Urothelium cell line (cell line): ENCODE measurements at regions not wholly inside any gene's neighbourhood (a gene's known extent, or its start where the extent isn't known, plus 50 kb on each side); places are given as distances from the start of the nearest gene placed in this dataset.

Source experiments
- DNase-seq: peaks from one replicate; pipeline ENCODE4 v3.0.0; 2011; ENCODE audit warnings: low spot score, mixed read lengths
- FAIRE-seq: peaks from 2 replicates; lab custom pipeline; 2011; peaks lifted over from hg19 to GRCh38; lab: Jason Lieb, UNC

DNA sequence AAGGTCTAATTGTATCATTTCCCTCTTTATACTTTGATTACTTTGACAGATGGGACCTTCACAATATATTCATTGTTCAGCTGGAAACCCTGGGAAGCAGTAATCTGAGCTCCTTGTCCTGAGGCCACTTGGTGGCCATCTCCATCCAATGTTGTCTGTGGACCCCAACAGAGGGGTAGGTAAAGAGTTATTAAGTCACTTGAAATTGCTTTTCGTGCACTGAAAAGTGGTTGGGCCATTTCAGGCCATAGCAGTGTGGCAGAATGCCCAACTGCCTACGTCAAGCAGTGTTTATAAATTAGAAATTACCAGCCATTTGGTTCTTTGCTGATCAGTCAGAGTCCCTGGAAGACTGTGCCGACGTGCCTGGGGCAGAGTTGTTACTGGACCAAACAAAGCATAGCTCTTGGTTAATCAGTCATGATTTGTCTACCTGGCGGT is 308.3 kb upstream of the USP25 start:
- FAIRE-seq (no peak), DNase-seq (no peak)

DNA sequence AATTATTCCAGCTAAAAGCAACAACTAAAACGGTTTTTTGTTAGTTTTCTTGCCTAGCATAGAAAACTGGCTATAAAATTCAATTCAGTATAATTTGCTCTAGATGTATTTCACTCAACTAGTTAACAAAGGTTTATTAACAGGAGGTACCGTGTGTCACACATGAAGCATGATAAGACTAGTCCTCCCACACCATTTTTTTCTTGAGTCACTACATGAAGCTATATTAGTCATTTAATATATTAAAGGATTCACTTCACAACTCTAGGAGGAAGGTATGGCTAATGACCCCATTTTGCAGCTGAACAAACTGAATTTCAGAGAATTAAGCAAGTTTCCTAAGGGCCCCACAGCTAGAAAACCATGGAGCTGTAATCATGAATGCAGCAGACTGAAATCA is 307.8 kb upstream of the USP25 start:
- DNase-seq, result no peak
- FAIRE-seq, result no peak

DNA sequence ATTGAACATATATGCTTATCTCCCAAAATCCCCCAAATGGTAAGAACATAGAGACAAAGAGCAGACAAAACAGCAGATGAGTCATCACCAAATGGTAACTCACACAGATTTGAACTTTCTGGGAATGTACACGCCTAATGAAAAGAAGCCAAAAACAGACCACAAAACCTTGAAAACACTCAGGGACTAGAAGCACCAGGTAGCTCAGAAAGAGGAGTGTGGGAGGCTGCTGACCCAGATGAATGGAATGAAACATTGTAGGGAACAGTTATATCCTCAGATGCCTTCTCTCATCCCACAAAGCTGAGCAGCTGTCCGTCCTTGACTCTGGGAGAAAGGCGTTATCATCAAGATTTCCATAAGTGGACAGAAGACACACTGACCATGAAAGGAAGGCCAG is 307.0 kb upstream of the USP25 start:
- DNase-seq (peak; percentile 76), FAIRE-seq (no peak)

DNA sequence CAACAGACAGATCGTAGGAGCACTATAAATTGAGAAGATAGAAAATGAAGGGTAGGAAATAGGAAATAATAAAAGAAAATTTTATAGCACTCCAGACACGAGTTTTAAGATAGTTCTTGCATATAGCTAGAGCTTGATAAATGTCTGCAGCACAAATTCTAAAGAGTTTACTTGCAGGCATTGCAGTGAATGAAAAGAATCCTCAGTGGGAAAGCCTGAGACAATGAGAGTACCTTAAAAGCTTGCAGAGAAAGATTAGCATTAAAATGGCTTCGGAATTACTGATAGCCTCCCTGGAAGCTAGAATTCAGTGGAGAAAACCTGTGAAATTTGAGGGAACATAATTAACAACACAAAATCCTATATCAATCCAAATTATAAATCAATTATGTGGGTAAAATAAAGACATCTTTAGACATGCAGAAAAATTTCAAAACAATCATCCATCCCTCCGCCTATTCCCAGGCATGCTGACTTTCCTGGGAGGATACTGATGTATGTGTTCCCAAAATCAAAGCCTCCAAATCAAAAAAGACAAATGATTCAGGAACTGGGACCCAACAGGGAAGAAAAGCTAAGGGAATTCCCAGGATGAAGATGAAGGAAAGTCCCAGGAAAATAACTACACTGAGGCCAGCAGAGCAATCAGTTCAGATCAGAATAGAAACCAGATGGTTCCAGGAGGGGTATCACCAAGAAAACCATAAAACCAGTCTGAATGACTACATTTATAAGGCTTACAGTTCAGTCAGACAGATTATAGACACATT is 305.9 kb upstream of the USP25 start:
- FAIRE-seq, result no peak
- DNase-seq, result no peak

DNA sequence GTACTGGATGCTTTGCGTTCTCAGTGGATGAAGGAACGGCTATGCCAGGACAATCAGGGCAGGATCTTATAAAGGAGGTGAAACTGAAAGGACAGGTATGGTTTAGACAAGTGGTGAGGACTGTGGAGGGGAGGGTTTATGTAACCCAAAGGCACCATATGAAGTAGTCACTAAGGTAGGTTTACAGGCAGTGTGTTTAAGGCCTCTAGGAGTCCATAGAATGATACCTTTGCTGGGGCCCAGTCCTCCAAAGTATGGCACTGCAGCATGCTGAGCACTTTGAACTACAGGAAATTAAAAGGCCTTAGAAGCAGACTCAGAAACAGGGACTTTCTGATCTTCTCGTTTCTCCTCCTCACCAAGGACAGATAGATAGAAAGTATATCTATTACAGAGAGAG is 304.7 kb upstream of the USP25 start:
- DNase-seq, result no peak
- FAIRE-seq, result no peak

DNA sequence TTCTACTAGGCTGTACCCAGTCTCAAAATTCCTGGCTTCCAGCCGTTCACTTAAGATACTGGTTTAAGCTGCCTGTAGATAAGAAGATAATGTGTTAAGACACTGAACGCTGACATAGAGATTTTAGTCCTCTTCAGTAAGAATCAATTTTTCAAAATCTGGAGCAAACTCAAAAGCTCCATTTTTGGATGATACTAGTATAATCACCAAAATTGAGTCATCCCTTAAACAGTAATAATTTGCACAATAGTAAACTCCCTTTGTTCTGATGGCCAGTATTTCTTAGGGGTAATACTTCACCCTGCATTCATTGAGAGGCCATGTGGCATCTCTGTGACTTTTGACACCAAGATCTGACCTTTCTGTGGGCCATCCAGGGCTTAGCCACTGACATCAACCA is 299.8 kb upstream of the USP25 start:
- DNase-seq (no peak), FAIRE-seq (no peak)

DNA sequence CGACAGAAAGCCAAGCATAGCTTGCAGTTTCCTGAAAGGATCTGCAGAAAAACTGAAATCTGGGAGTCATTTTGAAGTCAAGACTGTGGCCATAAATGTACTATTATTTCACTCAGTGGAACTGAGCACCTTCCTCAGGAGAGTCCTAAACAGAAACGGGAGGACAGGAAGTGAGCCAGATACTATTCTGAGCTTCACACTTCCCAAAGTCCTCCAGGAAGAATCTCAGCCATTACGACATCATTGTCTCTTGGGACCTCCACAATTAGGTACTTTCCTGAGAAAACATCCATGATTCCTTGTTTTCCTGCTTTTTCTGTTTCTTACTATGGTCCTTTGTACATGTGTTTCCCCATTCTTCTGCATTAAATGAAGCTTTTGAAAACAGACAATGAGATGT is 299.2 kb upstream of the USP25 start:
- FAIRE-seq (no peak), DNase-seq (no peak)

DNA sequence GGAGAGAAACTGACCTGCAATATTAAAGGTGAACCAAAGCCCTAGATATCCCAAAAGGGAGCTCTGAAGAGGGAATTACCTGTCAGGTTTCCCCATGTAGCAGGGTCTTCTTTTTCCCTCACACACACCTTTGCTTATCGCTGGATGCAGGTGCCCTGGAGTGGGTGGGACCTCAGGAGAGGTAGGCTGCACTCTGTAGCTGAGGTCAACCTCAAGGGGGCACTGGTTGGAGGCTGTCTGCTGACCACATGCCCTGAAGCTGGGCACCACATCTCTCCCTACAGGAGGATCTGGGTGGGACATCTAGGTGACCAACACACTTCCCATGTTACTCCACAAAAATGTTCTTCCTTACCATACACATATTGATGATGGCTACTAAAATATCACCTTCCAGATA is 298.7 kb upstream of the USP25 start:
- DNase-seq, result no peak
- FAIRE-seq, result no peak

DNA sequence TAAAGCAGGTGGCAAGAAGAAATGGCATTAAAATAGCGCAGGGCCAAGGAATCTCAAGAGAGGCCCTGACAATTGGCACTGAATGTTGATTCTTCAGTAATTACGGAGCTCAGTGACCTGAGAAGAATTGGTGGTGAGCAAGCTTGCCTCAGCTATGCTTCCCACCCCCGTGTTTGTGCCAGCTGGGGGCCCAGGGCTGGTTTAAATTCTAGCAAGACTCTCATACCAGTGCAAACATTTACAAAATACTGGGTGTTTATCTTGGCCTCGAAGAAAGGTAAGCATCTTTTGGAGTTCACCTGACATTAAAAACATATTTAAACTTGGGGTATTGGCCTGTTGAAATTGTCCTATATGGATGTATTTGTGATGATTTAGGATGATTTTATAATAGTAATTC is 296.7 kb upstream of the USP25 start:
- no peak for FAIRE-seq
- no peak for DNase-seq

DNA sequence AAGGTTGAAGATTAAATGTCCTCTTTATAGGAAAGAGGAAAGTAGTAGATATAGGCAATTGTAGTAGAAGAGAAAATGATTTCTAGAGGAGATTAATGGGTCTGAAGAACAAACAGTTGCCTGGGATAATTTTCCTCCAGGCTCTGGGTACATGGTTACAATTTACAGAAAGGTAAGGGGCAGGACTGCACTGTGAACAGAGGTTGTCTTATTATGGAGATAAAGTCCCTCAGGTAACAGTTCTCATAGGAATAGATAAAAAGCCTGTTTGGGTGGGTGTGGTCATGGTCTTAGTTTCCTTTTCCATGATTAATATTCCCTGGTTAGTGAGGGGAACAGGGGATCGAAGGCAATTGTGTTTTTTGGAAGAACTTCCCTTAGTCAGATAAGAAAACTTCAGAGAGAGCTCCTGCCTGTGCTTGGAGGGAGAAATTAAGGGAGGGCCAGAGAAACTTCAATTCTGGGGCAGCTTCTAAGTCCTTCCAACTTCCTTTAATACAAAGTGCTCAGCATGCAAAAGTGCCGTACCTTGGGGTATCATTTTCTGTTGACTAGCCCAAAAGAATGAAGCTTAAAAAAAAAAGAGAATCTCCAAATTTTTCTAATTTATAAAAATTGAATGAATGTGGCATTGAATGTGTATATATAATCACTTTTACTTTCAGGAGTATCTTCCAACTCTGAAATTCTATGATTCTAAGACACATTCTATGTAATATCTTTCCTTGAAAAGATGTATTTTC is 295.4 kb upstream of the USP25 start:
- no peak for FAIRE-seq
- no peak for DNase-seq

DNA sequence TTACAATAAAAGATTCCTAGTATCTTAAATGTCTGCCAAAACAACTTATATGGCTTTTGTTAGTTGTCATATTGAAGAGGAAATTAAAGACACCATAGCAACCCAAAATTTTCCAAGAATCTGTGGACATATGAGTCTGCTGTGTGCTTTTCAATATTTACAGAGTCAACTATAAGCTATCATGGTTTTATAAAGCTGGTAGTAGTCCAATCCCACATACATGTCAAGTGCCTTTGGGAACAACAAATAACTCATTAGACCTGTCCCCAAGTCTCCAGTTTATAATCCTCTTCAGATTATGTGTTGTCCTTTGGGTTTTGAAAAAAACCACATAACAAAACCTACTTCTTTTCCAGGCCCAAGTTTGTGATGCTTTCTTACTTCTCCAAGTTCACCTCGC is 293.8 kb upstream of the USP25 start:
- no peak for FAIRE-seq

DNA sequence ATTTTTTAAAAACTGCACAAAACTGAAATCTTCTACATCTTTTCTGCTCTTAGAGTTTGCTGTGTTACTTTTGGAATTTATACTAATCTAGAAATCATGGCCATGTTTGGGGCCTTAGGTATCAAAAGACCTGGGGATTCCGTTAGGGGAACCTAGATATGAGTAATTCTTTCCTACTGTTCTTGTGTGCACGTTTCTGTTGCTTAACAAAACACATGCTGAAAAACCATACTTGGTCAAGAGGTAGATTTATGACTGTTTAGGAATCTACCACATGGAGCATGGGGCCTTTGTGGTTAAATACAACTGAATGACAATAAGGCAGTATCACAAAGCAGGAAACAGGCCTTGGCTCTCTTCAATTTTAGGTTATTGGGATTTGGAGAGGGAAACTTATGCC is 291.9 kb upstream of the USP25 start:
- FAIRE-seq (no peak), DNase-seq (peak; percentile 42)

More for the DNA sequence above, 293.8 kb upstream of the USP25 start:
- DNase-seq, result no peak

DNA sequence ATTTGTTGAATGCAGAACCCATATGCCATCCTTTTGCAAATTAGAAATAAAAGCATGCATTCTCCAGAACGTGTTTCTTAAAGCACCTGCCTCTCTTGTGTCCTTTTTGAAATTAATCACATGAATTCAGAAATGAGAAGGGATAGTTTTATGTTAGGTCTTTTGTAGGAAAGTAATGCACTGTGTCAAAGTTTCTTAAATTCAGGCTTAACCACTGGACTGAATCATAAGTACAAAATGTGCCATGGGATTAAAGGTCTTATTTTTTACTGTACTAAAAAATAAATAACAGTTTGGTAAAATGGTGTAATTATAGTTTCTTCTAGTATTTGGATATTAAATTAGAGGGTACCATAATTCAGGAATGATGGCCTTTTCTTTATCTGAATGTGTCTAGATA is 290.1 kb upstream of the USP25 start:
- FAIRE-seq (no peak), DNase-seq (no peak)

DNA sequence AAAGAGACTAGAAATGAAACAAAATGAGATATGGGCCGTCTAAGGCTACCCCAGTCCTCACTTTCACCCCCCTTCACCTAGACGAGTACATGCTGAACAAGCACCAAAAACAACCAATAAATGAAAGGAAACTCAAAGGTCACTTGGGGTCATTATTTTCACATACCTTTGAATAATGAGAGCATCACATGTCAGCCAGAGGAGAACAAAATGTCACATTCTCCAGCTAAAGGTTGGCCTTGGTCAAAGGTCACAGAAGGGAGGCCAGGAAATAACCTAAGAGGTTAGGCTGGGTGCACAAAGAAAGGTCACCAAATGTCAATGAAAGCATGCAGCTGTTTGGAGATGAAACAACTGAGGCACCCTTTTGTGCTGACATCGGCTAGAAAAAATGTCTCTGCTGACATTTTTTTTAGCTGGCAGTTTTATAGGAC is 288.7 kb upstream of the USP25 start:
- no peak for DNase-seq
- FAIRE-seq, result no peak

DNA sequence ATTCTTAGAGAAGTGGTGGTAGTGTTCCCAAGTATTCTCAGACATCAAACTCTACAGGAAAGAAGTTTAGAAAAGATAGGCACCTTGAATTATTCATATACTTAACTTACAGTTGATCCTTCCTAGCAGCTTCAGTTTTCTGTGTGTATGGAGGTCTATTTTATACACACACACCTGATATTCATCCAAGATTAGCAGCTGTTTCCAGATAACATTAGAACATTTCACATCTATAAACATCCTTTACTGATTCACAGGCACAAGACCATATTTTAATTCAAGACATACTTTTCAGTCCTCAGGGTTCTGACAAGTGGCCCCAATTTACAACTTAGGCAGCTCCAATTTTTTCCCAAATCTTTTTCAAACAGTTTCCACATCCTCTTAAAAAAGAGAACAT is 287.8 kb upstream of the USP25 start:
- DNase-seq, result no peak
- FAIRE-seq, result no peak

DNA sequence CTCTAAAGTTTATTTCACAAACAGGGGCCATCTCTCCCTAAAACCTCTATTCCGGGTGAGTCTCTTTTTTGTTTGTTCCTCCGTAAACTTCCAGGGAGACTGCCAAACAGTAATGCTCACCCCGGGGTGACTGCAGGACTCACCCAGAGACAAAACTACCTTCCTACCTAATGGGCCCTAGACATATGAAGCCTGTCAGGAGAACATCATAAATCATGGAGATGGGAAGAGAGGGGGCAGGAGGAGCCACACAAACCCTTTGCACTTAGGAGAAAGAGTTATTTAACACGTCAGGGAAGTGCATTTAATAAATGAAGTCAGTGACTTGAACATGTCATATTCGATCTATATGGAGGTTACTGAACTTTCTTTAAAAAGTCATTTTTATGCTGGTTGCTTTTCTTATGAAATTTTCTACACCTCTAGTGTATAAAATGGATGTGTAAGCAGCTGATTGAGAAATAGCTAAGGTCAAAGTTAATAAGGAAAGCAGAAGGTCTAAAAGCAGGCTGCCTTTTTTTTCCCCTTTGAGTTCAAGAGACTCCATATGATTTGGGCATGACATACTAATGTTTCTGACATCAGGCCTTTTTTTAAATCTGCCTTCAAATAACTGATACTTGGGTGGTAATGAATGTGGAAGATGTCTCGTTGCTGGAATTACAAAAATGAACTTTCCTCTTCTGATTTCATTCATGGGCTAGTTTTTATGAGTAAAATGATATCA is 286.9 kb upstream of the USP25 start:
- FAIRE-seq (no peak), DNase-seq (no peak)

DNA sequence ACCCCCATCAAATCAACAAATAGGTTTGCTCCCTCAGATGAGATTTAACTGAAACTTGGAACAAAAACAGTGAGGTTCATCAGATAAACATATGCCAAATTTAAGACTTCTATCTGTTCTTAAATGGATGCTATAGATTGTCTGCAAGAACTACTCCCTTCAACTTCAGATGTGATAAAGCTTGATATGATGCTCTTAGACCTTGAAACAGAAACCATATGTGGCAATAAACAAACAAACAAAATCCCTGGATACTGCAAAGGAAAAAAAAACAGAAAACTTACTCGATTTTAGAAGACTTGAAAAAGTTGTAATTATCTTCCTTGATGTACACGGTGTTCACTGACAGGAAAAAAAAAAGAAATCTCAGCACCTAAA is 286.1 kb upstream of the USP25 start:
- FAIRE-seq (no peak), DNase-seq (no peak)

DNA sequence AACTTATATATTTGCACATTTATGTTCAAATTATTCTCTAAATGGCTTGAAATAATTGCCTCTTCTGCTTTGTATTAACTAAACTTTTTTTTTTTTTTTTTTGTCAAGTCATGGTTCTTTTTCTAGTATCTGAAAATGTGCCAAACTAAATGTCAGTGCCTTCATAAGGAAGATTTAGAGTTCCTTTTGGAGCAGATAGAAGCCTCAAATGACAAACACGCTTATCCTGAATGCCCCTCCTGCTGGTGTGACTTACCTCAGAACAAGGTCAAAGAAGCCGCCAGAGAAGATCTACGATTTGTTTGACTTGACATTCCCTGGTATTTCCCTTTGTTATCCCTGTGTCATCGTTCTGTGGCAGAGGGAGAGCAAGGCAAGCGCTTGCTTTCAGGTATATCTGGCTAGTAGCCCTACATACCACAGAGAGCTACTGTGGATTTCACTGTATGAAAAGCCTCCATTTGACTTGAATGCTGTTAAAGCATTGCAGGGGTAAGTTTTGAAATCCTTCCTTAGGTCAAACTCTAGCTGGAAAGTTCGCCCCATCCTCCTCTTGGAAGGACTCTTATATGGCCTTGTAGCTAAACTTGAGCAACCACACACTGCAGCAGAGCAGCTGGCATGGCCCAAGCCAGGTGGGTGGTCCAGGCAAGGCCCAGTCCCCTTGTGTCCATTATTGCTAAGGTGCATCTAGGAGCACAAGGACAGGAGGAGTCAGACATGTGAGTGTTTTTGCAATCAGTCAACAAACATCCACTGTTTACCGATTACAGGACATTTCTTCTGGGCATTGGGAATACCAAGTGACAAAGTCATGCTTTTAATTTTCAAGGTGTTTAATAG is 285.4 kb upstream of the USP25 start:
- DNase-seq, result peak; percentile 44
- no peak for FAIRE-seq

DNA sequence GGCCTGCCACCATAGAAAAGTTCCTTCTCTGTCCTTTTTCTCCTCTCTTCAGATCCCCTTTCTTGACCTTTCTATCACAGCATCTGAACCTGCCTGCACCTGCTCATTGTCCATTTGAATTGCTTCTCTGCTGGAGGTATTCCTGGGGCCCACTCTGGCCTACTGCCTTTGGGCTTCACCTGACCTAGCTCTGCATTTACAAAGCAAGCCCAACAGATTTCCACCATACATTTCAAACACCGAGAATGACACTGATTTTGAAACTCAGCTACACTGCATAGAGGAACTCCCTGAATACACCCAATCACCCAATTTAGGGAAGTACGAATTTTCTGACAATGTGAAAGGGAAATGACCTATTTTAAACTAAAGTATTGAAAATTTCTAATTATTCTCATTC is 284.5 kb upstream of the USP25 start:
- DNase-seq (no peak), FAIRE-seq (no peak)

DNA sequence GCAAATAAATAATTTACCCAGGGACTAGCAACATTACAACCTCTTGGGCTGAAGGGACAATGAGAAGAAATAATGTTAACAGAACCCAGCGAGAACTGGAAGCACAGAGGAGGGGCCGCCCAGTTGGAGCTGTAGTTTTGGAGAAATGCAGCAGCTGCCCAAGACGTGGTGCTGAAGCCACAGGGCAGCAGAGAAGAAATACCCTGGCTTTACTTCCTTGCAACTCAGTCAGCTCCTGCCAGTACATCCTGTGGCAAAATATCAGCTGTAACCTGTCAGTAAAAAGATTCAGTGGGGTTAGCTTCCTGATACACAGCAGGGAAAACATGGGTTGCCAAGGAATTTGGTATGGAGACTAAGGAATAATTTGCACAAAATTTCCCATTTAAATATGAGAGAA is 283.6 kb upstream of the USP25 start:
- DNase-seq (no peak), FAIRE-seq (no peak)

DNA sequence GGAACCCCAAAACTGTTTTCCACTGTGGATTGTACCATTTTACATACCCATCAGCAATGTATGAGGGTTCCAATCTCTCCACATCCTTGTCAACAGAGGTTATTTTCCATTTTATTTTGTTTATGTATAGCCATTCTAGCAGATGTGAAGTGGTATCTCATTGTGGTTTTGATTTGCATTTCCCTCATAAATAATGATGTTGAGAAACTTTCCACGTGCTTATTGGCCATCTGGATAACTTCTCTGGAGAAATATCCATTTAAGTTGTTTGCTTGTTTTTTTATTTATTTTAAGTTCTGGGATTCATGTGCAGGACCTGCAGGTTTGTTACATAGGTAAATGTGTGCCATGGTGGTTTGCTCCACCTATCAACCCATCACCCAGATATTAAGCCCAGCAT is 280.2 kb upstream of the USP25 start:
- FAIRE-seq (no peak), DNase-seq (no peak)
